CD4-positive, alpha-beta T cell treated with Interleukin-15 for 4 hours (primary cell): ENCODE measurements at regions not wholly inside any gene's neighbourhood (a gene's known extent, or its start where the extent isn't known, plus 50 kb on each side); places are given as distances from the start of the nearest gene placed in this dataset.
"Not testable (repeated sequence)": the region's sequence is repeated elsewhere in the genome, so short reads cannot be mapped to it uniquely, and the experiment has no call there.

ENCODE experiments used
- DNase-seq: peaks from one replicate; pipeline ENCODE4 v3.0.0-alpha.2; 2020; ENCODE audit warnings: low spot score

DNA sequence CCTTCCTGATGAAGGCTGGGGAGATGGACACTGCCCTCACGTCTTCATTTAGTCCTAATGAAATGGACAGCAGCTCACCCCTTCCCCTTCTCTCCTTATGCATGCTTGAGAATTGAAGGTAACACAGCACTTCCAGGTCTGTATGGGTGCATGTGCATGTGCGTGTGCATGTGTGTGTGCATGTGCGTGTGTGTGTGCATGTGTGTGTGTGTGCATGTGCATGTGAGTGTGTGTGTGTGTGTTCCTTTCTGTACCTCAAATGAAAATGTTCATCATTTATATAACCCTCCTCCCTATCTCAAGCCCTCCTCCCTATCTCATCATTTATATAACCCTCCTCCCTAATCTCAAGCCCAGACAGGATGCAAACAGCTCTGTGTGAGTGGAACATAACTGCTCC lies 444.8 kb downstream of the MAT2B start:
- DNase-seq: no peak

DNA sequence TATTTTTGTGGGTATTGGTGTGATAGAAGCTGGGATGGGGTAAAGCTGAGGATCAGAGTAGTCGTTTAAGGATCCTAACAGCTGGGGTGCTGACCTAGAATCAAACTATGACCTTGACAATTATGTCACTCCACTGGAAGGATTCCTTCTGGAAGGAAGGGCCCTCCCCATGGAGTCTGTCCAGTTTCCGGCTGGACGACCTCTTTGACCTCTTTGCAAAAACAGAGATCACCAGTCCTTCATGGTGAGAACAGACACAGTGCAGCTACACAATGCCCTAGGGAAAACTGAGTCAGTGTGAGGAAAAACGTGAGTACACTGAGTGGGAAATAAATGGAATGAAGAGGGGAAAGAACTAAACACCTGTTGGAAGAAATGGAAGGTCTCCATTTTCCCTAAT lies 445.6 kb downstream of the MAT2B start:
- DNase-seq: no peak

DNA sequence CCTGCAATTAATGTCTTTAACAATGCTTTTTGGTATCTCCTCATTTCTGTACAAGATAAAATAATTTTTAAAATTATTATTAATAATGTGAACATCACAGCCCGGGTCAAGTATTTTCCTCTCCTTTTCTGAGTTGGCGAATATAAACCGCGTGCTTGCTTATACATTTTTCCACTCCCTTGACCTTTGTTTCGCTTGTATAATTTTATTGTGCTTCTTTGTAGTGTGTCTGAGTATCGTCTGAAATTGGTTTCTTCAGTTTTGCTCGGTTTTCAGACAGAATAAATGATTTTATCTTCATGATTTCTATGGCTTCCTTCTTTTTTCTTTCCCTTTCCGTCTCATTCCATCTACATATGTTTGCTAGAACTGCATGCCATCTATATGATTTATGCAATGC lies 448.5 kb downstream of the MAT2B start:
- no peak for DNase-seq

DNA sequence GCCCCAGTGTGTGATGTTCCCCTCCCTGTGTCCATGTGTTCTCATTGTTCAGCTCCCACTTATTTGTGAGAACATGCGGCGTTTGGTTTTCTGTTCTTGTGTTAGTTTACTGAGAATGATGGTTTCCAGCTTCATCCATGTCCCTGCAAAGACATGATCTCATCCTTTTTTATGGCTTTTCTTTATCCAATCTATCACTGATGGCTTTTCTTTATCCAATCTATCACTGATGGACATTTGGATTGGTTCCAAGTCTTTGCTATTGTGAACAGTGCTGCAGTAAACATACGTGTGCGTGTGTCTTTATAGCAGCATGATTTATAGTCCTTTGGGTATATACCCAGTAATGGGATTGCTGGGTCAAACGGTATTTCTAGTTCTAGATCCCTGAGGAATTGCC lies 455.8 kb downstream of the MAT2B start:
- not testable (repeated sequence) for DNase-seq

DNA sequence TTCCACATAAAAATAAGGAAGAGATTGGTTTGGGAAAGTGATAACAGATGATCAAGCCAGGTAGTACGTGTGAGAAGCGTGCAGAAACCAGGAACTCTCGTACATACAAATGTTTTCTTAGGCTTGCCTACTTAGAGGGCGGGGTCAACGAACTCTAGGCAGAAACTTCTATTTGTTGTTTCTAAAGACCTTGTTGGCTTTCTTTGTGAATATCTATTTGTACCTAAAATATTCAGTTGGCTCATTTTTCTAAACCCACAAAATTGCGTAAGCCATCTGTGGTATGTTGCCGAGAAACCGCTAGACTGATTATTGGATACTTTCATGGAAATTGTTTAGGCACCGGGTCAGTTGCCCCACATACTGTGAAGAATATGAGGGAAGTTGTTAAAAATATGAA lies 458.5 kb downstream of the MAT2B start:
- DNase-seq: no peak

DNA sequence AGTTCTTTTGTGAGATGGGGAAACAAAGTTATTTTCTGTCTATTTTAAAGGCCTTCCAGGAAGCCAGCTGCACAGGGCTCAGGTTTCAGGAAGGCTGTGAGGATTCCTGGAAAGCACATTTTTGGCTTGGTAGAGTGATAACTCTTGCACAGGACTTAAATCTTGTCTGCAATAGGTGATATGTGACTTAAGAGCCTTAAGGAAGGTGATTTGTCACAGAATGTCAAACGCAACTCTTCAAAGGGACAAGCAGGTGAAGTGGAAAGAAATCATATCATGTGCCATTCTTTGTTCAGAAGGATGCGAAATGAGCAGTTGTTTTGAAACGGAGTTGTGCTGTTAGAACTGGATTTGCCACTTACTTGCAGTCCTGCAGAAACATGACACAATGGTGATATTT lies 459.3 kb downstream of the MAT2B start:
- DNase-seq: no peak

DNA sequence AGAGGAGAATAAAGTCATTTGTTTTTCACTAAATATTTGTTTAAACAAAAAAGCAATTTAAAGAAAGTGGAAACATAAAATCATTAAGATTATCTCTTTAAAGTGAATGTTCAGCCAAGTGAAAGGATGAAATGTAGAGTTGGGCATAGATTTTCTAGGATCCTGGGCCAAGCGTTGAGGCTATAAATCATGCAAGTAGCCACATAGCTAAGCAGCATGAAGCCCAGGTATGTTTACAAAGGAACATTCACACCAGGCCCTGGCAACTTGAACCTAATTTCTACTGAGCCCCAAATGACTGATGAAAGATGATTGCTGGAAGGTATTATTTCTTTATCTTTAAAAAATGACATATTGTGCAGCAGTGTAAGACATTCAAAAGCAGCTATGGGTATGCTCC lies 461.8 kb downstream of the MAT2B start:
- DNase-seq: no peak

DNA sequence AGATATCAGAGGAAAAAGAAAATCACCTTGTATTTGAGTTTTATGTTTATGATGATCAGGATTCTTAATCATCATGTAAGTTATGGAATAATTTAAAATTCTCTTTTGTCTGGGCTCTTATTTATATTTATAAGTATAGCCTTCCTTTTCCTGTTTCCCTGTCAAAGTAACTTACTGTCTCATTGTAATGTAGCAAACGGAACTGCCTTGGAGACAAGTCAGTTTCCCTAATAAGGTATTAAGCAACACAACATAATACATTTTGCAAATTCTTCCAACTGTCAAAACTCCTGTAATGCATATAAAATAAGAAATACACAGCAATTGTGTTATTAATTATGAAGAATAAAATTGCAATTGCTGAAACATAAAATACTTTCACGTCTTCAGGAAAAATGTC lies 463.2 kb downstream of the MAT2B start:
- no peak for DNase-seq

DNA sequence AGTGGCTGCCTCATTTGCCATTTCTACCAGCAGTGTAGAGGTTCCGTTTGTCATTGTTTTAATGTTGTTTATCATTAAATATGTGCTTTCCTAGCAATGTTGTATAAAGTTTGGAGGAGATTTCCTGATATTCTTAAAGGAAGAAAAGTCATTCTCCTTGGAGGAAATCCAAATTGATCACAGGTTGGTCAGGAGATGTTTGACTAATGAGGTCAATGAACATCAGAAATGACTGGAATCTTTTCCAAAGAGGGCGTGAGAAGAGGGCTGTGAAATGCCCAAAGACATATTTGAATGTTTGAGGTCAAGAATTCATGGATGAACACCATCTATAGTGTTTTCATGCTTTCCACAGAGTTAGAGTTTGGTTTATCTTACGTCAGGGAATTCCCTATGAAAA lies 471.3 kb downstream of the MAT2B start:
- no peak for DNase-seq

DNA sequence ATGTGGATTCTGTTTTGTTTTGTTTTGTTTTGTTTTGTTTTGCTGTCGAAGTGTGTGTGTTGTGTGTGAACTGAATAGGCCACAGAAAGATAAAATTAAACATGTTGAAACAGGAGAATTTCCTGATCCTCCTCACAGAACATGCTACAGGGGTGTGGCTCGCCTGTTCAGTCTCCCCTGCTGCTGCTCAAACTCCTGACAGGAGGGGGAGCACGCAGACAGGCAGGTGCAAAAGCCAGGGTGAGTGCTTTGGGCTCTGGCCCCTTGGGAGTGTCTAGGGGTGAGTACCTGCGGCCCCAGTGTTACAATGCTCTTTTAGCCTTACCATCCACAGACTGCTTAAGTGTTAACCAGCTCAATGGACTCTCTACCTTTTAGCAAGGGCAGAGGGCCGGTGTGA lies 473.5 kb downstream of the MAT2B start:
- DNase-seq: no peak

DNA sequence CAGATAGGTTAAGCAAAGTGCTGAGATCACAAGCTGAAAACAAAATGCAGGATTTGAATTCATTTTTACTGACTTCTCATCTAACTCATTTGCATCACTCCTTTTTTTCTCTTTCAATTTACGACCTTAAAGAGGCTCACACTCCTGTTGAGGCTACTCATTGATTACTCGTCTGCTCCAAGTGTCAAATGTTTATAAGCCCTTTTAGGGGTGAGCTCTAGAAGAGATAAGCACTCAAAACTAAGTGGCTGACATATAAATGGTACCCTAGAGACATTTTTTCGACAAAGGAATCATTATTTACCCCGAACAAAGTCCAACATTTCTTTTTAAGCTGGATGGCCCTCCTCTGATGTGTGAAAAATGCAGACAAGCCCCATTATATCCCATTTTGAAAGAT lies 483.1 kb downstream of the MAT2B start:
- DNase-seq: no peak

DNA sequence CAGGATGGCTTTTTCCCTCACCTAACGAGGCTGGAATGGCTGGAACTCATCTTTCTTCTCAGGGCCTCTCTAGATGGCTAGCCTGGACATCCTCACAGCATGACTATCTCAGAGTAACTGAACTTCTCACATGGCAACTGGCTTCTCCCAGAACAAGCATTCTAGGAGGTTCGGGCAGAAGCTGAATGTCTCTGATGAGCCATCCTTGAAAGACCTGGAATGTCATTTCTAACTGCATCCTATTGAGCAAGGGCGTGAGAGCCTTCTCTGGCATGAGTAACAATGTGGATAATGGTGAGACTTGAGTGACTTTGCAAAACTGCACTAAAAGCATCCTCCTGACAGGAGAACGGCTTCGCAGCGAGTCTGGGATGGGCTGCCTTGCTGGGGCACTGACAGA lies 487.7 kb downstream of the MAT2B start:
- DNase-seq: no peak

DNA sequence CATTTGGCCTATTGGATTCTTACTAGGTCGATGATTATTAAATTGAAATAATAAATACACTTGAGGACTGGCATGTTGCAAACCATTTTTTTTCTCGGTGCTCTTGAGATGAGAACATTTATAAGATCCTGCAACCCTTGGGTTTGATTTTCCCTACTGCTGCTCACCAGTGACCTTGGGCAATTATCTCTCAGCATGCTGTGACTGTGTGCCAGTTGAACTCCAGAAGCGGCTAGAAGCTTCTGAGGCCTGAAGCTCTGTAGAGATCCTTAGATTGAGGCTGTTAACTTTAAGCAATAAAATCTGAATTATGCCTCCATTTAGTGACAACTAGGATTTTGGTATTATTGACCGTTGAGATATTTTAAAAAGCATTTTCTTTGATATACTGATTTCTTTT lies 489.8 kb downstream of the MAT2B start:
- DNase-seq: no peak

DNA sequence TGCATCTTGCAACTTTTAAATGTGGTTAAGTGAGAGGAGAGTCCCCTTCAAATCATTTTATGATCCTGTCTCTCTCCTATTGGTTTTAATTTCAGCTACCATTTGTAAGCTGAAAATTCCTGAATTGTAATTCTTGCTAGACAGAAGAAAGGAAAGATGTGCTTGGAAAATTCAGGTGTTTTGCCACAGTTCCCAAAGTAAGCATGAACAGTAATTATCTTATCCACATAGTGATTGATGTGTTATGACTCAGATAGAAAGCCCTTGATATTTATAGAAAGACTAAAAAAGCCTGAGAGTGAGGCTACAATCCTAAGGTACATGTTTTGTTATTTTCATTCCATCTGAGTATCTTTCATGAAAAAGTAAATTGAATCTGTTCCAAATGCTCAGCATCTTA lies 492.5 kb downstream of the MAT2B start:
- no peak for DNase-seq

DNA sequence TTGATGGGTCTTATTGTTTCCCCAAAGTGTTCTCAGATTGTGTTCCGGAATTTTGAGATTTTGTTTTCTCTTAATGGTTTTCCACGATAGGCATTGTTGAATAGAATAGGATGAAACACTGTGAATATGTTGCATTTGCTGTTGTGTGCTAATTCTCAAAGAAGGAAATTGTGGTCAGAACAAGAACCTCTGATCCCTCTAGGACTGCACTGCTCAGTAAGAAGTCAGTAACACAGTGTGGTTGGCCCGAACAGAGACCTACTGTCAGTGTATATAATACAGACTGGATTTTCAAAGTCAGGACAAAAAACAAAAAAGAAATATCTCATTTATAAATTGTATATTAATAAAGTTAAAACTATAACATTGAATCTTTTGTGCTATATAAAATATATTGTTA lies 494.8 kb downstream of the MAT2B start:
- DNase-seq: no peak

DNA sequence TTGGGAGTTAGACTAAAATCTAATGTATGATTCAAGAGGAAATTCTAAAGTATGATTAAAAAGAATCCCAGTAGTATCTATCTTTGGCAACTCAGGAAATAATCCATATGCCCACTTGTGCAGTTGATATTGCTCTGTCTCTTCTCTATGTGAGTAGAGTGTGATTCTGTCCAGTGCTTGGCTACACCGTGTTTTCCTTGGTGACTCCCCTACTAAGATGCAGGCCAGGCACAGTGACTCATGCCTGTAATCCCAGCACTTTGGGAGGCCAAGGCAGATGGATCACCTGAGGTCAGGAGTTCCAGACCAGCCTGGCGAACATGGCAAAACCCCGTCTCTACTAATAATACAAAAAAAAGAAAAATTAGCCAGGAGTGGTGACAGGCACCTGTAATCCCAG lies 495.4 kb downstream of the MAT2B start:
- no peak for DNase-seq

DNA sequence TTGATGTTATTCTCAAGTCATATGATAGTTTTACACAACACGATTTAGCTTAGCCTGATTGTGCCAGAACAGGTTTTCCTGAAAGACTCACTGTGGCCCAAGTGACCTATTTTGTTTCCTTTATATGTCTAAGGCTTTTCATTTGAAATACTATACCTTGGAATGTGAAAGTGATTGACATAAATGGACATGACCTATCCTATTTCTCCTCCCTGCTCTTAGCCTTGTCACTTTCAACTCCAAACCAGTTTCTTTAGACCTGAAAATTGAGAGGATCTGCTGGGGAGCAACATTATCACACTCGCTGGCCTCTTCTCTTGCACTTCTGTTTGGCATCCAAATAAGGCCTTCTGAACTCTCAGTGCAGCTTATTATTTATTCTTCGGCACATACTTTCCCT lies 496.8 kb downstream of the MAT2B start:
- no peak for DNase-seq

DNA sequence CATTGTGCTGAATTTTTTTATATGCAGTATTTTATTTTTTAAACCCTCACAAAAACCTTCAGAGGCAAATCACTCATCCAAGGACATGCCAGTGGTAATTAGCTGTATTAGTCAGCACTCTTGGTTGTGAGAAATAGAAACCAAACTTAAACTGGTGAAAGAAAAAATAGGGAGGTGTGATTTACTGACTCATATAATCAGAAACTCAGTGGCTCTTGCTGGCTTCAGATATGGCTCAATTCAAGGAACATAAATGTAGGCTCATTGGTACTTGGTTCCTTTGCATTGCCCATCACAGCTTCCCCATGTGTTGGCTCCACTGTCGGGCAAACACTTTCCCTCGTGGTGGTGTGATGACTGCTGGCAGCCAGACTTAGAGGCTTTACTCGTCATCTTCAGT lies 497.2 kb downstream of the MAT2B start:
- DNase-seq: no peak

DNA sequence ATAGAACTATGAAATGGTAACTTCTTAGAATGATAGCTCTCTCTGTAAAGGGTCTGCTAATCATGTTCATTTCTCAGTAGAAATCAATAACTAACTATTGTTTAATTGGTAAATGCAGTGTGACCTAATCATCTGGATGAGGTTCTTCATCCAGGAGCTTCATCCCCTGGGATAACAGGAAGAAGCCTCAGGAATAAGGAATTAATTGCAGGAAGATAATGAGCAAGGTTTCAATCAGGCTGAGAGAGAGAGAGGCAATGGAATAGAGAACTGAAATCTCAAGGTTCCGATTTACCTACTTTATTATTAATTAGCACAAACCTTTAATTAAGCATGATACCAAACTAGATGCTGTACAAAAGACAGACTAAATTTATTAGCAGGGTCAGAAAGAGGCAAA lies 499.7 kb downstream of the MAT2B start:
- no peak for DNase-seq

DNA sequence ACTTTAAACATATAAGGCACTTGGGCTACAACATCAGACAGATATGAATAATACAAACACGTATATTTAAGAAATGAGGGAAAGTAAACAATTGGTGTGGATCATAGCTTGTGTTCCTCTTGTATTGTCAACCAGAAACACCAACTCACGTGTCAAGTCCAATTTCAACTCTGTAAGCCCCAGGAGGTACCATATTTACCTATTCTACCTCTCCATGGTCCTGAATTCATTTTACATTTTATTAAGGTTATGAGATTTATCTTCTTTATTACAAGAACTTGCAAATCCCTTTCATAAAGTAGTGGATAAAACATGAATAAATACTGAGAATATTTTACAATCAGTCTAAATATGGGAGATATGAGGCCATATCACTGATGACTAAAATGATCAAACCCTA lies 501.6 kb downstream of the MAT2B start:
- DNase-seq: no peak

DNA sequence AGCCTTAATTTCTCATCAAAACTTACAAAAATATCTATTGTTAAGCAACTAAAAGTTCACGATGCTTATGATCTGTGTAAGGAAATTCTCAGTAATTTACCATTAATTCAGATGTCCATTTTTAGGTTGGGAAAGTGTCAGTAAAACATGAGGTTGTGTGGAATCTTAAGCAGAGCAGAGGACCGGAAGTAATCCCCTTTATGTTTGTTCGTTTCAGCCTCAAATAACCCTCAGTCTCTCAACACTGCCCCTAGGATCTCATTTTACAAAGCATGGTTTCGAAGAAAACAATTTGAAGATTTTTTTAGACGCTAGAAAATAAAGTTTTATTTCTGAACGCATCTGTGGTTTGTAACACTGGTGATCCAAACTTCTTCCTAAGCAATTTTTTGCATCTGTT lies 504.2 kb downstream of the MAT2B start:
- no peak for DNase-seq

DNA sequence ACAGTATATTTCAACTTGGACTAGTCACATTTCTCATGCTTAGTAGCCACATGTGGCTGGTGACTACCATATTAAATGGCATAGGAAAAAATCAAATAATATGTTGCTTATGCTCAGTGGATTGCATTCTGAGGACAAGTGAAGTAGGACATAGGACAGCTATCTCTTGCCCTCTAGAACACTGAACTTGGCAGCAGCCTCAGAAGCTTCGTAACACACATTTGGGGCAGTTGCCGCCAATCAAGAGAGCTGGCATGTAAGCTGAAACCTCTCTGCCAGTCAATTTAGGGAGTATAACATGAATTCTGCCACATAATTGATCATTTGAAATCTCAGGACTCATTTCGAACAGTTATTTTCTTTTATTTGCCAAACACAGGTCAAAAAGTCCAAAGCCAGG lies 505.5 kb downstream of the MAT2B start:
- DNase-seq: no peak

DNA sequence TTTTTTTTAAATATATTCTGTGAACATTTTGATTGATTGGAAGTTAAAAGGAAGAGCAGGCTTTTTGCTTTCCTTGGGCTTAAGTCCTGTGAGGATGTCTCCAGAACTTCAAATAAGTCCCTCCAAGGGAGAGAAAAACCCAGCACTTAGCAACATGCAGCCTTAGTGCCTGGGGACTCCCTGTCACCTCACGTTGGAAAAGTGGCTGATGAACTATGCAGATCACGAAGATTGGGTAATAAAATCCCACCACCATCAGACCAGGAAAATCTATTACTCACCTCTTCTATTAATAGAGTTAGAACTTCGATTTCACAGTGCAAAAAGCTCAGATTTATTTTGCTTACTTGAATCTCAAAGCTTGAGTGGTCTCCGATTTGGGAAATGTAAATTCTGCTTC lies 507.0 kb downstream of the MAT2B start:
- no peak for DNase-seq

DNA sequence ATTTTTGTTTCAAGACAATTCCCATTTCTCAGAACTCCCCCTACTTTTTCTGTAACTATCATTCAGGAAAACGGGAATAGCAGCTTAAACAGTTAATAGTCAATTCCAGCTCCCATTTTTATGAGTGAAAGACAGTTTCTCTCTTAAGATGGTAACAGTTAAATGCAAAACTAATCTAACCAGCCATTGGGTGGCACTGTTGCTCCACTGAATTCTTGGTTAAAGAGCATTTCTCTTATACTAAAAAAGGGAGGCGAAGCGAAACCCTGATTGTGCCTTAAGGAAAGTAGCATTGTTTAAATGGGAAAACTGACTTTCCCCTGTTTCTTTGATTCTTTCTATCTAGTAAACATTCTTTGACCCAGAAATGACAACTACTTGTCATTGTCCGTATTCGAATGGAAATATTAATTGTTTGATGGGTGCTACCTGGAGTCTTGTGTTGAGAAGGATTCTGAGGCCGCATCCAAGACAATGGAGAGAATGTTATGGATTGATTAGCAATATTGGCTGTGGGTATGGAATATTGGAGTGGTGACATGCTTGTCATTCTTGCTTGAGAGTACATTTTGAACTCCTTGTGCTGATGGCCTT lies 507.8 kb downstream of the MAT2B start:
- DNase-seq: peak; percentile 10

DNA sequence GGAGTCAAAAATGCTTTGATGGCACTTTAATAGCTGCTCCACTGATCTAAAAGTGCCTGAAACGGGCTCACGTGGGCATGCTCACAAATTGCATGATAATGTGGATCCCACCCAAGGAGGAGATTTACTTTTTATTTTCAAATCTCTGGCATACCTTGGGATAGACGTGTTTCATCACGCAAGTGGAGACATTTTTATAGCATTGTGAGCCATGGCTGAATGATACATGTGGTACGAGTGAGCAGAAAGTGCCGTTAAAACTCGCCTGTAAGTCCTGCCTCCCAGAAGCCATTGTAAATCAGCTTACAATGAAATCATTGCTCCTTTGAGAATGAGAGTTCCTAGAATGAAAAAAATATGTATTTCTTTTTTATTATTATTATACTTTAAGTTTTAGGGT lies 514.7 kb downstream of the MAT2B start:
- no peak for DNase-seq
